Panc1 (cell line): ENCODE measurements at regions not wholly inside any gene's neighbourhood (a gene's known extent, or its start where the extent isn't known, plus 50 kb on each side); places are given as distances from the start of the nearest gene placed in this dataset.

Experiments
- CTCF ChIP-seq: fragments of 450-650 bp; IDR thresholded peaks from 2 replicates; pipeline ENCODE4 v1.5.1; 2017; ENCODE audit warnings: mild to moderate bottlenecking
- POLR2AphosphoS5 ChIP-seq: IDR thresholded peaks from 2 replicates; pipeline ENCODE4 v1.6.1; 2012; ENCODE audit warnings: mild to moderate bottlenecking, low read depth, low read length, moderate library complexity
- SIN3A ChIP-seq: IDR thresholded peaks from 2 replicates; pipeline ENCODE4 v1.6.1; 2012; ENCODE audit warnings: low read depth, mild to moderate bottlenecking, low read length, moderate library complexity, borderline replicate concordance; ENCODE audit not compliant: insufficient read depth
- TCF7L2 ChIP-seq: IDR thresholded peaks from 2 replicates; pipeline ENCODE4 v1.6.1; 2011; ENCODE audit warnings: mild to moderate bottlenecking, low read depth, low read length, inconsistent platforms

- TF ChIP-seq CTCF (no peak), POLR2AphosphoS5 (no peak), SIN3A (no peak), TCF7L2 (no peak)
These were observed 75.6 kb upstream of the ANKRD28 start for GRCh38 chr3:15873415-15873814.
